22Rv1 (cell line): ENCODE measurements at regions not wholly inside any gene's neighbourhood (a gene's known extent, or its start where the extent isn't known, plus 50 kb on each side); places are given as distances from the start of the nearest gene placed in this dataset.

ENCODE experiments used
- CTCF ChIP-seq: fragments of 450-650 bp; IDR thresholded peaks from 2 replicates; pipeline ENCODE4 v1.5.1; 2017; ENCODE audit warnings: mild to moderate bottlenecking
- ZFX ChIP-seq: fragments of 450-650 bp; IDR thresholded peaks from 2 replicates; pipeline ENCODE4 v1.6.1; 2017; ENCODE audit warnings: antibody characterized with exemption, borderline replicate concordance

- no peak for TF ChIP-seq CTCF
- no peak for TF ChIP-seq ZFX
These were observed 952.1 kb upstream of the MIR17HG start for GRCh38 chr13:90395348-90395747.
